CD8-positive, alpha-beta memory T cell (primary cell): ENCODE measurements at regions not wholly inside any gene's neighbourhood (a gene's known extent, or its start where the extent isn't known, plus 50 kb on each side); places are given as distances from the start of the nearest gene placed in this dataset.

Source experiments
- CTCF ChIA-PET: fragments of 350-600 bp; sonication (Branson Sonifier 250); formaldehyde crosslinking; loops from one replicate; lab custom pipeline; 2021; ENCODE audit warnings: antibody characterized with exemption; lab: Charles Lee
- POLR2A ChIA-PET: fragments of 350-600 bp; sonication (Branson Sonifier 250); formaldehyde crosslinking; loops from one replicate; lab custom pipeline; 2021; ENCODE audit warnings: antibody characterized with exemption; lab: Charles Lee
- DNase-seq, 5 donors: peaks; one replicate each; pipeline versions ENCODE4 v3.0.0 to v3.0.0-alpha.2; 2020 to 2022; ENCODE audit warnings: mixed read lengths in 1 of 5
- H3K27ac ChIP-seq: one replicate; pipeline ENCODE4 v1.7.0; 2013; ENCODE audit warnings: low read depth, mild to moderate bottlenecking, low read length, moderate library complexity
- H3K27me3 ChIP-seq: 2 replicates; pipeline ENCODE4 v1.7.0; 2013; ENCODE audit warnings: low read length, mild to moderate bottlenecking; ENCODE audit not compliant: insufficient read depth, poor library complexity, severe bottlenecking
- H3K36me3 ChIP-seq: 2 replicates; pipeline ENCODE4 v1.7.0; 2013; ENCODE audit warnings: mild to moderate bottlenecking, low read length, moderate library complexity; ENCODE audit not compliant: insufficient read depth
- H3K4me1 ChIP-seq: 2 replicates; pipeline ENCODE4 v1.7.0; 2013; ENCODE audit warnings: mild to moderate bottlenecking, low read length, moderate library complexity; ENCODE audit not compliant: insufficient read depth
- H3K4me3 ChIP-seq: 2 replicates; pipeline ENCODE4 v1.7.0; 2013; ENCODE audit warnings: mild to moderate bottlenecking, low read length
- H3K9me3 ChIP-seq: 2 replicates; pipeline ENCODE4 v1.7.0; 2013; ENCODE audit warnings: mild to moderate bottlenecking, low read length
- H3K27ac Mint-ChIP-seq, 8 donors: one replicate each; pipeline ENCODE4 v1.8.0; 2020 to 2021; ENCODE audit warnings: mixed read lengths in 8 of 8, mild to moderate bottlenecking in 6 of 8, inconsistent platforms in 3 of 8, moderate library complexity in 3 of 8
- H3K27me3 Mint-ChIP-seq, 2 donors: one replicate each; pipeline ENCODE4 v1.8.0; 2020 to 2021; ENCODE audit warnings: mixed read lengths in 2 of 2, mild to moderate bottlenecking in 1 of 2, moderate library complexity in 1 of 2
- H3K36me3 Mint-ChIP-seq, 3 donors: one replicate each; pipeline ENCODE4 v1.8.0; 2020 to 2021; ENCODE audit warnings: mixed read lengths in 3 of 3, inconsistent platforms in 1 of 3, mild to moderate bottlenecking in 1 of 3
- H3K4me1 Mint-ChIP-seq, 3 donors: one replicate each; pipeline ENCODE4 v1.8.0; 2020 to 2021; ENCODE audit warnings: mixed read lengths in 3 of 3, inconsistent platforms in 1 of 3, mild to moderate bottlenecking in 1 of 3
- H3K4me3 Mint-ChIP-seq, 7 donors: one replicate each; pipeline ENCODE4 v1.8.0; 2020 to 2021; ENCODE audit warnings: mixed read lengths in 7 of 7, mild to moderate bottlenecking in 6 of 7, moderate library complexity in 4 of 7, inconsistent platforms in 2 of 7
- H3K9me3 Mint-ChIP-seq, 5 donors: one replicate each; pipeline ENCODE4 v1.8.0; 2020 to 2022; ENCODE audit warnings: mixed read lengths in 5 of 5, mild to moderate bottlenecking in 3 of 5, moderate library complexity in 2 of 5, inconsistent platforms in 1 of 5

DNA sequence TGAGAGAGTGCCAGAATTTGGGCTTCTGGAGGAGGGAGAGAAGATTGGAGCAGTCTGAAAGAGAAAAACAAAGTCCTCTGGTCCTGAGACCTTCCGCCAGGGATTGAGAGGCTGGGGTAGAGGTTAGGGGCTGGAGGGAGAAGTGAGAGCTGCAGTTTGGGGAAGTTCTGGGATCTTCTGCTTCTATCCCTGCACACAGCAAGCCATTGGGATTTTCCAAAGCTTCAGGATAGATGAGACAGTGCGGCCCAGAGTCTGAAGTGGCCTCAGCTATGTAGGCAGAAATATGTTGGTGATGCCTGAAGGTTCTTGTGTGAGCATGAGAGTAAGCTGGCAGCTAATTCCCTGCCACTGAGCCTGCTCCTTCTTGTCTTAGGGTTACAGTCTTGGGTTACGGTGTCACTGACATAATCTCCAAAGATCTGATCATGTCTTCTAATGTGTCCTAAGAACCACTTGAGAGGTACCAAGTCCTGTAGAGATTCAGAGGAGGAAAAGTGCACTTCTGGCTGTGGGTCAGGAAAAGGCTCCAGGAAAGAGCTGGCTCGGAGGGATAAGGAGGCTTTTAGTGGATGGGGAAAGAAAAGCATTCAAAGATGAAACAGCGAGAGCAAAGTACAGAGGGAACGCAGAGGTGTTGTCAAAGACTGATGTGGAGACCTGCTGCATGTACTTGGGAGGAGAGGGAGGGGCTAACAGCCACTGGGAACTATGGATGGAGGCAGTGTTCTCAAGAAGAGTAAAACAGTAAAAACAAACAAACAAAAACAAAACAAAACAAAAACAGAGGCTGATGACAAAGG, 131.1 kb upstream of the MYLIP start:
- no peaks in the 10 kb centered on the region for H3K27me3 ChIP-seq
- Mint-ChIP-seq H3K27me3 (peaks cover 2 to 11% of the 10 kb centered on the region in 2 donors), H3K9me3 (peaks cover 0 to 1% (median 0%) of the 10 kb centered on the region in 5 donors), H3K4me1 (peaks cover 19 to 23% (median 22%) of the 10 kb centered on the region in 3 donors), H3K4me3 (no peak overlapping the region), H3K27ac (peak overlapping the region in 2 of 8 donors; percentile 6), H3K36me3 (no peaks in the 10 kb centered on the region)
- H3K4me3 ChIP-seq, result no peak overlapping the region
- CTCF ChIA-PET, result no interaction called here
- no peaks in the 10 kb centered on the region for H3K36me3 ChIP-seq
- H3K4me1 ChIP-seq, result no peaks in the 10 kb centered on the region
- H3K9me3 ChIP-seq, result no peaks in the 10 kb centered on the region
- no peak for DNase-seq
- no peak overlapping the region for H3K27ac ChIP-seq
- POLR2A ChIA-PET, result no interaction called here

DNA sequence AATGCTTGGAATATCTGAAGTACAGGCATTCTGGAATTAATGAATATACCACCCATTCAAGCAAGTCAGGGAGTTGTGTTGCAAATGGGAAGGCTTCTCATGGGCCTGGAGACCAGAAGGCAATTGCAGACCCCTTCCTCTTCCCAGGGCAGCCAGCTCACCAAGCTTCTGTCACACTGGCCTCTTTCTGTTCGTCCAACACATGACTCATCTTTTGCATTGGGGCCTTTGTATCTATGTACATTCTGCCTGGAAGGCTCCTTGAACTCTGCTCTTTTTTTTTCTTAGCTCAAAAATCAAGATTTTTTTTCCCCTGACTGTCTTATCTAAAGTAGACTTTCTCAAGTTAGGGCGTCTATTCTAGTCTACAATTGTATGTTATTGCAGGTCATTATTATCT, 132.9 kb upstream of the MYLIP start:
- Histone ChIP-seq H3K4me3 (no peak overlapping the region), H3K27ac (peak overlapping the region; percentile 53), H3K27me3 (no peaks in the 10 kb centered on the region), H3K36me3 (no peaks in the 10 kb centered on the region), H3K9me3 (no peaks in the 10 kb centered on the region), H3K4me1 (no peaks in the 10 kb centered on the region)
- H3K4me1 Mint-ChIP-seq, result peaks cover 19 to 23% (median 22%) of the 10 kb centered on the region in 3 donors
- peaks cover 2 to 6% of the 10 kb centered on the region in 2 donors for H3K27me3 Mint-ChIP-seq
- H3K27ac Mint-ChIP-seq, result peak overlapping the region in 1 of 8 donors; percentile 59
- H3K4me3 Mint-ChIP-seq, result no peak overlapping the region
- no peaks in the 10 kb centered on the region for H3K9me3 Mint-ChIP-seq
- H3K36me3 Mint-ChIP-seq, result no peaks in the 10 kb centered on the region
- CTCF ChIA-PET, result no interaction called here
- POLR2A ChIA-PET, result no interaction called here
- no peak for DNase-seq

DNA sequence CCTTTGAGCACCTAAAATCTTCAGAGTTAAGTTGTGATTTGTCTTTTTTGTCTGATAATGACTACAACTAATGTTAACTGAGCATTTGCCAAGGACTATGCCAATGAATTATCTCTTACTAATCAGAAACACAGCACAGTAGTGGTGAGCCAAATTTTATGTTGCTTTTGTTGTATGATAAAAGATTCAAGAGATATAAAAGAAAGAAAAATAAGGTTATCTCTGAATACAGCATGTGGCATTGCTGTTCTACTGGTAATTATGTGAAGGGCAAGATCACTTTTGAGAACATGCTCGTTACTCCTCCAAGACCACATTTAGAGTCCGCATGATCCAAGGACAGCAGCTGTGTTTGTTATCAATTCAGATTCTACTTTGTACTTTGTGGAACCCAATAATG, 133.4 kb upstream of the MYLIP start:
- POLR2A ChIA-PET, result no interaction called here

DNA sequence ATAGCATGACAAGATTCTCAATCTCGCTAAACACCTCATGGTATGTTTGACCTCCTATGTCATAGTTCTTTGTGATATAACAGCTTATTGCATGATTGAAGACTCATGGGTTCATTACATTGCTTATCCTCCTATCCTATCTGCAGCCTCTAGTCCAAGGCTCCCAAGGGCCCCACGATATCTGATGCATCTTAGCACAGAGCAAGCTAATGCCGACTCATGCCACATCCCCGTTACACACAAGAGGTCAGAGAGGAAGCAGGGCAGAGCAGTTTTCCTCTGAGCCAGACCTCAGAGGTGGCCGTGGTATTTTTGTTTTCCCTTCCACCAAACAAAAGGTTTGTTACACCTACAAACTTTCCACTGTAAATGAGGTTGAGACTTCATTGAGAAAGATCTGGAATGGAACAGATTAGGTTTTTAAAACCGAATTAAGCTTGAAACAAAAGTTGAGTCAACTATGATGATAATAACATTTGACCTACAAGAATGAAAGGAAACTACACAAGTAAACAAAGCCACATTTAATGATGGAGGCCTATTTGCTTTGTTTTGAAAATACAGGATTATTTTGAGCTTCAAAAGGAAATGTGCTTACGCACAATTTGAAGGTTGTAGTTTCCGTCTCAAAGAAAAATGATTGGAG, 133.9 kb upstream of the MYLIP start:
- POLR2A ChIA-PET, result no interaction called here
- peak overlapping the region; percentile 53 for H3K27ac ChIP-seq
- H3K4me3 ChIP-seq, result no peak overlapping the region
- Mint-ChIP-seq H3K4me3 (peak overlapping the region in 4 of 7 donors; percentile 5 to 61 (median 28)), H3K27me3 (peaks cover 0 to 6% of the 10 kb centered on the region in 2 donors), H3K36me3 (no peaks in the 10 kb centered on the region), H3K9me3 (peaks cover 0 to 2% (median 0%) of the 10 kb centered on the region in 5 donors), H3K4me1 (peaks cover 19 to 23% (median 22%) of the 10 kb centered on the region in 3 donors), H3K27ac (peak overlapping the region in 4 of 8 donors; percentile 9 to 75 (median 44))
- no peaks in the 10 kb centered on the region for H3K9me3 ChIP-seq
- DNase-seq, result no peak
- H3K27me3 ChIP-seq, result no peaks in the 10 kb centered on the region
- CTCF ChIA-PET, result interaction anchor here (0.8 kb wide), 1 partner anchor 134 kb away, joined by 4 read pairs; the partner anchor contains the start of gene MYLIP
- H3K4me1 ChIP-seq, result no peaks in the 10 kb centered on the region
- H3K36me3 ChIP-seq, result no peaks in the 10 kb centered on the region

More for the DNA sequence above, 133.4 kb upstream of the MYLIP start:
- H3K4me1 ChIP-seq, result no peaks in the 10 kb centered on the region
- H3K36me3 ChIP-seq, result no peaks in the 10 kb centered on the region
- DNase-seq, result no peak
- H3K27me3 ChIP-seq, result no peaks in the 10 kb centered on the region
- peaks cover 0 to 2% (median 0%) of the 10 kb centered on the region in 5 donors for H3K9me3 Mint-ChIP-seq
- H3K27ac Mint-ChIP-seq, result peak overlapping the region in 1 of 8 donors; percentile 52
- H3K4me1 Mint-ChIP-seq, result peaks cover 19 to 23% (median 22%) of the 10 kb centered on the region in 3 donors
- CTCF ChIA-PET, result interaction anchor here (0.8 kb wide), 1 partner anchor 133 kb away, joined by 4 read pairs; the partner anchor contains the start of gene MYLIP
- H3K4me3 ChIP-seq, result no peak overlapping the region
- H3K27me3 Mint-ChIP-seq, result peaks cover 2 to 6% of the 10 kb centered on the region in 2 donors
- no peaks in the 10 kb centered on the region for H3K9me3 ChIP-seq
- H3K27ac ChIP-seq, result peak overlapping the region; percentile 53
- no peak overlapping the region for H3K4me3 Mint-ChIP-seq
- H3K36me3 Mint-ChIP-seq, result no peaks in the 10 kb centered on the region

DNA sequence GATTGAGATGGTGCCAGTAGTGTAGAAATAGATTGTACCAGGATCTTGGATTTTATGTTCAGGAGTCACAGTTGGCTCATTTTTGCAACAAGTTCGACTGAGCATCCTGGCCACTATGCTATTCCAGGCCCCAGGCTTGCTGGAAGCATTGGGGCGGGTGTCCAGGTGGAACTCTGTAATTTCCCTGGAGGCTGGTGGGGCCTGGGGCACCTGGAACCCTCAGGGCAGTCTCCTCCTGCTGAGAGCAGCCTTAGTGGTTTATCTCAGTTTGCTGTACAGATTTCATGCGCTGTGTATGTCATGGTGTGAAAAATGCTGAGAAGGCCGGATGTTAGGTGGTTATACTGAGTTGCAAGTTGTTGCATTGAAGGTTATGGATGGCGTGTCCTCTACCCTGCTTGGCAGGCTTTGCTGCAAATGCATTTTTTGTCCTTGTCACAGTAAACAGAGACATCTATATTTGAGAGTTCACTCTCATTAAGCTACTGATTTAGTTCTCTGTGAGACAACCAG, 135.1 kb upstream of the MYLIP start:
- POLR2A ChIA-PET, result no interaction called here
- peak overlapping the region in 3 of 7 donors; percentile 11 to 28 (median 15) for H3K4me3 Mint-ChIP-seq

DNA sequence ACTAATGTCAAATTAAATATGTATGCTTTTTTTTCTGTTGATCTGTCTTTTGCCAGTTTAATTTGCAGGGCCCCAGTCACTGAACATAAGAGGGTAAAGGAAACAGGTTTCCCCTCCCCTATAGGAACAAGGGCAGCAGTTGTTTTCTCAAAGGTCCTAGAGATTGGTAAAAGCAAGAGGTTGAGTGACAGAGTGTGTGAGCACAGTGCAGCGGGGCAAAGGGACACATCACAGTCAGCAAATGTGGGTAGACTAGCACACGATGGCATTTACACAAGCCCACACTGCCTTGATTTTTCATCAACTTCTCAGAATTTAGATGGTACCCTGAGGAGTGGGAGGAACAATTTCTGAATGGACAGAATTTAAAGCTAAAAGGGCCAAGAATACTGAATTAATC, 138.7 kb upstream of the MYLIP start:
- Histone ChIP-seq H3K36me3 (no peaks in the 10 kb centered on the region), H3K9me3 (no peaks in the 10 kb centered on the region), H3K27ac (no peak overlapping the region), H3K4me3 (no peak overlapping the region), H3K27me3 (no peaks in the 10 kb centered on the region), H3K4me1 (no peaks in the 10 kb centered on the region)
- Mint-ChIP-seq H3K27ac (peak overlapping the region in 1 of 8 donors; percentile 63), H3K27me3 (no peaks in the 10 kb centered on the region), H3K36me3 (no peaks in the 10 kb centered on the region), H3K4me3 (no peak overlapping the region), H3K4me1 (peaks cover 16% of the 10 kb centered on the region in 3 donors), H3K9me3 (peaks cover 0 to 2% (median 0%) of the 10 kb centered on the region in 5 donors)
- ChIA-PET CTCF (no interaction called here), POLR2A (no interaction called here)
- no peak for DNase-seq

More for the DNA sequence above, 135.1 kb upstream of the MYLIP start:
- Histone ChIP-seq H3K27me3 (no peaks in the 10 kb centered on the region), H3K36me3 (no peaks in the 10 kb centered on the region), H3K9me3 (no peaks in the 10 kb centered on the region), H3K4me1 (no peaks in the 10 kb centered on the region), H3K4me3 (no peak overlapping the region), H3K27ac (no peak overlapping the region)
- DNase-seq, result peak in 3 of 5 donors; percentile 8 to 46 (median 9)
- CTCF ChIA-PET, result no interaction called here
- Mint-ChIP-seq H3K27ac (peak overlapping the region in 1 of 8 donors; percentile 23), H3K4me1 (peaks cover 19 to 23% (median 22%) of the 10 kb centered on the region in 3 donors), H3K9me3 (peaks cover 0 to 2% (median 0%) of the 10 kb centered on the region in 5 donors), H3K36me3 (no peaks in the 10 kb centered on the region), H3K27me3 (peaks cover 0 to 6% of the 10 kb centered on the region in 2 donors)

DNA sequence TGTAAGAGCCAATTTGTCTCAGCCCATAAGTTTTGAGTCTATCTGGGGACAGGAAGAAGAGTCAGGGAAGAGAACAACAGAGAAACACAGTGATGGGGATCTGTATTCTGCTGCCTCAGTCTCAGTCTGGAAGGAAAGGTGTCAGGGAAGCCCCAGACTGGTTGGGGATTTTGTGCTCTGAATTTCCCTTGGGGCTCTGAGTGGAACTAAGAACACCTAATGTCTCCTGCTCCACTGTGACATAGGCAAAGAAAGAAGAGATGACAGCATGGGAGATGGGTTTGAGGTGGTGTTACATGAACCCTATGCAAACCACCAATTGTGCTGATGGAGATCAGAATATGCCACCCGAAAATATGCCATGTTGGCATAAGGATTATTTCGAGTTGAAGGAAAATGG, 139.5 kb upstream of the MYLIP start:
- Mint-ChIP-seq H3K4me3 (no peak overlapping the region), H3K27ac (no peak overlapping the region), H3K27me3 (no peaks in the 10 kb centered on the region), H3K4me1 (peaks cover 8 to 9% (median 9%) of the 10 kb centered on the region in 3 donors), H3K36me3 (no peaks in the 10 kb centered on the region), H3K9me3 (peaks cover 0 to 2% (median 0%) of the 10 kb centered on the region in 5 donors)
- H3K9me3 ChIP-seq, result no peaks in the 10 kb centered on the region
- CTCF ChIA-PET, result no interaction called here
- H3K4me1 ChIP-seq, result no peaks in the 10 kb centered on the region
- no peak overlapping the region for H3K4me3 ChIP-seq
- H3K36me3 ChIP-seq, result no peaks in the 10 kb centered on the region
- H3K27me3 ChIP-seq, result no peaks in the 10 kb centered on the region
- POLR2A ChIA-PET, result no interaction called here
- H3K27ac ChIP-seq, result no peak overlapping the region
- DNase-seq, result no peak

DNA sequence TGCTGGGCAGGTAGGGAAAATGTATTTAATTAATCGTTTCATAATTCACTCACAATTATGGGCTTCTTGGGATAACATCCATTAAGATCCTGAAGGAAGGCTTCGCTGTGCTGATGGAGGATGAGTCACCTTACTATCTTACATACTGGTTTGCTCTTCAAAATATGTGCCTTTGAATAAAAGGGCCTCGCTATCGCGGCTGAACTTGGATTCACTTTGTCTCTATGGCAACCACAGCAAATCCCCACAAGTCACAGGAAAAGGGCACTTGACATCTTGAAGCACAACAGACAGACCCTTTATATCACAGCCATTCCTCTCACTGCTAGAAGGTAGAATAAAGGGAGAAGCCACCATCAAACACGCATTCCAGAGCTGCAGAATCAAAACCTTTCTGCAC, 141.3 kb upstream of the MYLIP start:
- POLR2A ChIA-PET, result no interaction called here
- CTCF ChIA-PET, result no interaction called here
- DNase-seq, result no peak
- no peaks in the 10 kb centered on the region for H3K36me3 ChIP-seq
- no peak overlapping the region for H3K4me3 ChIP-seq
- H3K27ac ChIP-seq, result no peak overlapping the region
- H3K9me3 ChIP-seq, result no peaks in the 10 kb centered on the region
- no peaks in the 10 kb centered on the region for H3K4me1 Mint-ChIP-seq
- H3K27ac Mint-ChIP-seq, result peak overlapping the region in 1 of 8 donors; percentile 10
- H3K9me3 Mint-ChIP-seq, result peaks cover 0 to 2% (median 0%) of the 10 kb centered on the region in 5 donors
- H3K36me3 Mint-ChIP-seq, result no peaks in the 10 kb centered on the region
- H3K27me3 ChIP-seq, result no peaks in the 10 kb centered on the region
- H3K4me1 ChIP-seq, result no peaks in the 10 kb centered on the region
- peaks cover 4 to 6% of the 10 kb centered on the region in 2 donors for H3K27me3 Mint-ChIP-seq
- no peak overlapping the region for H3K4me3 Mint-ChIP-seq
